NCI-H1930 (cell line): ENCODE measurements at regions not wholly inside any gene's neighbourhood (a gene's known extent, or its start where the extent isn't known, plus 50 kb on each side); places are given as distances from the start of the nearest gene placed in this dataset.

Experiments
- DNase-seq, 2 experiments: peaks; one replicate each; lab custom pipeline; 2025; lab: John Stamatoyannopoulos, UW

DNA sequence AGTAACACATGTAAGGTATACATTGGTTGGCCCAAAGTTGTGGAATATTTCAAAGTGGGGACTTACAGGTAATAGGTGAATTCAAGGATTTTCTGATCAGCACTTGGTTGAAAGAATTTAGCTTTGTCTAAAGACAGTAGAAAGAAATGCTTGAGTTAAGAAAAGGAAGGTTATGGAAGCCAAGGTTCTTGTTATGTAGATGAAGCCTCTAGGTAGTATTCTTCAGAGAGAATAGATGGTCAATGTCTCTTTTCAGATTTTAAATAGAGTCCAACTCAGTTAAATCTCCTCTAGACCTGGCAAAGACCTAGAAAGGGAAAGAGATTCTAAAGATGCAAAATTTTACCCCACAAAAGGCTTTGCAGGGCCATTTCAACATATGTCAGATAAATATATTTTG, 157.4 kb downstream of the ANKRD30B start:
- no peak for DNase-seq

DNA sequence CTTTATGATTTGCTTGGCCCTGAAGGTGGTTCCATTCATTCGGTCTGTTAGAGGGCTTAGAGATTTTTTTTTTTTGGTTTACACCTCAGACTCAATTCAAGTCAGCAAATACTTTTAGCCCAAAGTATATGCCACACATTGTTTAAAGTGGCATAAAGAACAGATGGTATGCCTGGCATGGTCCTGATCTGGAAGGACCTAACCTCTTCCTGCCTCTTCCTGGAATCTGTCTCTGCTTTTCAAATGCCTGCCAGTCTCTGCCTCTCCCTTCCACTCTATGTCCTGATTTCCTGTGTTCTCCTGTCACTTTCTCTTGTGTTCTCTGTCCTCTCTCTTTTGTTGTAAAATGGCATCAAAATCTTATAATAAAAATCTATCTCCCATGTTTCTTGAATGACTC, 158.0 kb downstream of the ANKRD30B start:
- no peak for DNase-seq

DNA sequence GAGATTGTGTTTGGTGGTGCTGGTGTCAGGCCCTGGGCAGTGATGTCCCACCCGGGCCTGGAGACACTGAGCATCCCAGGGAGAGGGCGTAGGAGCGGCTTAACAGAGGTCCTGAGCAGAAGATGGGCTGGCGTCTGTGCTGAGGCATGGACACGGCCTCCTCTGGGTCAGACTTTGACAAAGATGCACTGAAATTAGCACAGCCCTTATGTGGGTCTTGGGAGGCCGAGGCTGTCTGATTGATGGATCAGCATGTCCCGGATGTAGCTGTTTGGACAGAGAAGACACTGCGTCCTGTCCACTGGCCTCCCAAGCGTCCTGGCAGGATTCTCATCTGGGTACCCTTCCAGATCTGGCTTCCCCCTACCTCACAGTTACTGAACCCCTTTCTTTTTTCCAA, 159.4 kb downstream of the ANKRD30B start:
- no peak for DNase-seq

DNA sequence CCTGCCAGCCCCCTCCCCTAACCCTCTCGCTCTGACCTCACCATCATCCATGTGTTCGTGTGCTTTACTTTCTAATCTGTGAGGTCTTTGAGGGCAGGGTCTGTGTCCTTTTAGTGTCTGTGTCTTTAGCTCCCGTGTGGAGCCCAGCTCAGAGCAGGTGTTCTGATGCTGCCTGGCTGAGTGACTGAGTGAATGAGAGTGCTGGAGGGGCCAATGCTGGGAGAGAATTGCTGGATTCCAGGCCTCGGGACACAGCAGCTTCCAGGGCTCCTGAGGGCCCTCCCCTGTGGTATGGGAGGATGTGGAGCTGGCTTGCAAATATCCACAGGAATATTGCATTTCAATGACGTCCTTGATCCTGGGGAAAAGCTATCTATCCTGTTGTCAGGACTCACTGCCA, 160.6 kb downstream of the ANKRD30B start:
- no peak for DNase-seq

DNA sequence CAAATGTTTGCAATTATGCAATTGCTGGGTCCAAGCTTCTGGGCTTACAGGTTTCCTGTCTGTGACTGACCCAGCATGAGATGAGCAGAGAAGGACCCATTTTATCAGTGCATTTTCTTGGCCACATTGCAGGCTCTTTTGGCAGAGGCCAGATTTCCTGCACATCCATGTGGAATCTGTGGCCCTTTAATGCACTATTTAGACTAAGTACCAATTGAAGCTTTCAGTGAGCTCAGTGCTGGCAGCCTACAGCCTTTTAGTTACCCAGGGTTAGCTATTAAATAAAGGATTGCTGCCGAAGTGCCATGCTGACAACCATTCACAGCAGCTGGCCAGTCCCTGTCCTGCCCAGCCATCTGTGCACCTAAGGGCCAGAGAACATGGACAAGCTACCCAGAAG, 165.0 kb downstream of the ANKRD30B start:
- DNase-seq: no peak

DNA sequence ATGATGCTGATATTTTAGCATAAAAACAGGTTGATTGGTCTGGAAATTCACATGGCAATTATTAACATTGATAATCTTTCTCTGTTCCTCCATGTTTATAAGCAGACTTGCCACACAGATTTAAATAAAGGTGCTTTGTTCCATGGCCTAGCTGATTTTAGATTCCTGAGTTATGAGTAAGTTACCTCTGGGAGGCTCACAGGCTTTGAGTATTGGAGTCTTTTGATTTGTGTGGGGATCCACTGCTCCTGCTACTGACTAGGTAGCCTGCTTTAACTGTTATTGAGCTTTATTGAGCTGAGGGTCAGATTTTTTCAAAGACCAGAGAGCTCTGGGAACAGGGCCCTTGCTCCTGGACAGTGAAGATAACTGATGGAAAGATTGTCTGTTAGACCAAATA, 166.1 kb downstream of the ANKRD30B start:
- DNase-seq: no peak

DNA sequence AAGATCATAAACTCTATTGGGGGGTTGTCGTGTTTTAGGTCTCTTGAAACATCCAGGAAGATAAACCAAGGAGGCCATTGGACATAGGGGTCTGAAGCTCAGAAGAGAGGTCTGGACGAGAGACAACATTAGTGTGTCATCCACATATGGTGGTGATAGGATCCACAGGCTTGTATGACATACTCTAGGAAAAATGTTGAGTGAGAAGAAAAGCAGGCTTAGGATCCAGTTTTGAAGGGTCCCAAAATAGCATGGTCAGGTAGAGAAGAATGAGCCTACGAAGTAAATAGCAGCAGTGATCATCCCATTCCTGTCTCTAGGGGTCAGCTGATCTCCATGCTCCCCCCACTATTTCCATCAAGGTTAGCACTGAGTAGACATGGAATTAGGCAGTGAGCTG, 166.8 kb downstream of the ANKRD30B start:
- DNase-seq: no peak

DNA sequence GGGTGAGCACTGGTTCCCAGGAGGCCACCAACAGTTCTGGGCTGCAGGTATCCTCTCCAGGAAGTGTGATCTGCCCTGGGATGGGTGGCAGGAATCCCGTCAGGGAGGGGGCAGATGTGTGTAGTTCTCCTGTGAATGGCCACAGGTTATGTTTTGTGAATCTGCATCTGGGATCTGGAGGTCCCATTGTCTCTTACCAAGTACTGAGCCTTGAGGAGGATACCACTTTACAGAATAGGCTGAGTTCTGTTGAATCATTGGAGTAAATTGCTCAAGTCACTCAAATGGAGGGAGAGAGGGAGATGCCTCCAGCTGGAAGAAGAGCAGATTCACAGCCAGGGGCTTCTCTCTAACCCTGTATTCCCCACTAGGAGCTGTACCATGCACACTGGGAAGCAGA, 168.2 kb downstream of the ANKRD30B start:
- no peak for DNase-seq

DNA sequence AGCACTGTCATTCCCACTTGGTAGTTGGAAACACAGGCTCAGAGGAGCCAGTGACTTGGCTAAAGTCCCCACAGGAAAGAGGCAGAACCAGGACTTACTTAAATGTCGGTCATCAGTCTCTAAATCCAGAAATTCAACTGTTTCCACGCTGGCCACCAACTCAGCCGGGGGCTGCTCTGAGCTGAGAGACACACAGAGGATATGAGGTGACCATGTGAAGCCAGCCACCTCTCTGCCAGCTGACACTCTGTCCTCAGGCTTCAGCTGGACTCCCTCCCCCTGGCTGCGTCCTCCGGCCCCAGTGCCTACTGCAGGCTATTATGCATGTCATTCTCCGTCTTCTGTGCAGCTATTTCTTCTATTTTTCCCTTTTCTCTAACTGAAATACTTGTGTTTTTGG, 168.9 kb downstream of the ANKRD30B start:
- DNase-seq: no peak

DNA sequence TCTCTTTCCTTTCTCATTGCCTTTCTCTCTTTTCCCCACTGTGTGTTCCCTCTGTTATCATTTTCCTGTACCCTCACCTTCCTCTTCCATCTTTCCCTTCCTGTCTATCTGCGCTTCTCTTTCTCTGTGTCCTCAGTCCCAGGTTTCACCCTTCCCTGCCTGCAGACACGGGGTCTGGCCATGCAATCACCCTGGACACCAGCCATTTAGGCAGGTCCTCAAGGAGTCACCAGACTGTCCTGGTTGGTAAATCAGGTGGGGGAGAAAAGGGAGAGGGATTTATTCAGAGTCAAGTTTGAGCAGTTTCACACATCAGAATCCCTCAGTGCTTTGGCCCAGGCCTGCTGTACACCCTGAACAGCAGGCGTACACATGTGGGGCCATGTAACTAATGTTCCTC, 169.3 kb downstream of the ANKRD30B start:
- no peak for DNase-seq

DNA sequence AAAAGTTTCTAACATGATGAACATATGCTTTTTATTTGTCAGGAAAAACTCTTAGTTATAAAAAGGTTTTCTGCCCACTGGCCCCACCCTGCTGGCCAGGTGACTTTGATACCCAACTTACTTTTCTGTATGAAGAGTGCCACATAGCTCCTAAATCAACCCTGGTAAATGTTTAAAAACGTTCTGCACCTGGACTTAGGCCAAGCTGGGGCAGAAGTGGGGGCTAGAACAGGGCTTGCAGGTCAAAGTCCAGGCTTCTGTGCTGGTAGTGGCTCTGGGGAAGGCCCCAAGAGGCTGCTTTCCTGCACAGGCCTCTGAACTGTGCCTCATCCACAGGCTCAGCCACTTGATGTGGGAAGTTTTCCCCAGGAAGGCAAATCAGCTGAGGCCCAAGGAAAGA, 171.7 kb downstream of the ANKRD30B start:
- DNase-seq: no peak

DNA sequence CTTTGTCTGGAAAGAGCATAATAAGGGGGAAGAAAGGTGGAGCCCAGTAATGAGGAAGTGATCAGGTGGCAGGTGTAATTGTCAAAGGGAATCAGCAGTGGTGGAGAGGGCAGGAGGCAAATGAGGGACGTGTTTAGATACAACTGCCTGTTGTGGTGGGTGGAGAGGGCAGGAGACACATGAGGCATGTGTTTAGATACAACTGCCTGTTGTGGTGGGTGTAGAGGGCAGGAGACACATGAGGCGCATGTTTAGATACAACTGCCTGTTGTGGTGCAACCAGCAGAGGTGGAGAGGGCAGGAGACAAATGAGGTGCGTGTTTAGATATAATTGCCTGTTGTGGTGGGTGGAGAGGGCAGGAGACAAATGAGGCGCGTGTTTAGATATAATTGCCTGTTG, 173.1 kb downstream of the ANKRD30B start:
- DNase-seq: no peak

DNA sequence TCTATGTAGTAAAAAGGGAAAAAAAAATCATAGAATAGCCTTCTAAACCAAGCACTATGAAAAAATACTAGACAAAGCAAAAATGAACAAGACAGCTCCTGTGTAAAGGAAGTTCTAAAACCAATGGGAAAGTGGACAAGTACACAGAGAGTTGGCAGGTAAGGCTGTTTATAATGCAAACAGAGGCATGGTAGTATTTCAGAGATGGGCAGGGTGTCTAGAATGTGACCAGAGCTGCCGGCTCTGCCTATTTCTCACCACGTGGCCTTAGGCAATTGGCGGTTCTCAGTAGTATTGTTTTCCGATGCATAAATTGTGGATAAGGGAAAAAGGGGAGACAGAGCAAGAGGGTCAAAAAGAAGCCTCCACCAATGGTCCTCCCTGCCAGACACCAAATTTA, 173.6 kb downstream of the ANKRD30B start:
- no peak for DNase-seq

DNA sequence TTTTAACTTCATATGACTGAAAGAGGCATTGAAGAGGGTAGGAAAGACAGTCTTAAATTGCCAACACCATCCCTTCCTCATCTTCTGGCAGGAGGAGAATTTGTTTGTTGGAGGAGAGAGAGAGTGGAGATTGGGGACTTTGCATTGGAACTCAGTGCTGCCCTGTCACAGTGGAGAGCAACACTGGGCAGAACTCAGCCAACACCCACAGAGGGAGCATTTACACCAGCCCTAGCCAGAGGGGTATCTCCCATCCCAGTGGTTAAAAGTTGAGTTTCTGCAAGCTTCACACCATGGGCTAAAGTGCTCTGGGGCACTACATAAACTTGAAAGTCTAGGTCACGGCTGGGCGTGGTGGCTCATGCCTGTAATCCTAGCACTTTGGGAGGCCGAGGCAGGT, 174.1 kb downstream of the ANKRD30B start:
- no peak for DNase-seq

DNA sequence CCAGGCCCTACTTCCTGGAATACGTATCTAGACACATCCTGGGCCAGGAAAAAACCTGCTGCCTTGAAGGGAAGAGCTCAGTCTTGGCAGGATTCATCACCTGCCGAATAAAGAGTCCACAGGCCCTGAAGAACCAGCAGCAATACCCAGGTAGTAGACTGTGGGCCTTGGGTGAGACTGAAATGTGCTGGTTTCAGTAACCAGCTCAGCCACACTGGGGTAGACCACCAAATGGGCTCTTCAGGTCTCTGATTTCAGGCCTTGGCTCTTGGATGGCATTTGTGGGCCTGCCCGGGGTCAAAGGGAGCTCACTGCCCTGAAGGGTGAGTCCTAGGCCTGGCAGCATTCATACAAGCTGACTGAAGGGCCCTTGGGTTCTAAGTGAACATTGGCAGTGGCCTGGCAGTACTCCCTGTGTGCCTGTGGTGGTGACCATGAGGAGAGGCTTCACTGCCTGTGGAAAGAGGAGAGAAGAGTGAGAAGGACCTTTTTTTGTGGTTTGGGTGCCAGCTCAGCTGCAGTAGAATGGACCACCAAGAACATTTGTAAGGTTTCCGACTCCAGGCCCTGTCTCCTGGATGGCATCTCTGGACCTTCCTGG, 175.1 kb downstream of the ANKRD30B start:
- DNase-seq: no peak

DNA sequence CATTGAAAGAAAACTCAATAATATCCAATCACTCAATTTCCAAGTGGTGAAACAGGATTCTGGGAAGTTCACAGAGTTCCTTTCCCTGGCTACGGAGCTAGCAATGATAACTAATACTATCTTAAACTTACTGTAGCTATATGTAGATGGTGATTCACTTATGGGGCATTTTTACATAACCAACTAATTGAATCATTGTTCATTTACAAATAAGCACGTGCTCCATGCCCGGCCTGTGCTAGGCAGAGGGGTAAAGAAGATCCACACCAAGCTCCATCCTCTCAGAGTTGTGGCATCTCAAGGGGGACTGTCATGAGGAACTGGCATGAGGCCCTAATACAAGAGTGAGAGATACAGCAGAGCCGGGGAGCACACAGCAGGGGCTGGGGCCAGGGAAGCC, 176.3 kb downstream of the ANKRD30B start:
- no peak for DNase-seq

DNA sequence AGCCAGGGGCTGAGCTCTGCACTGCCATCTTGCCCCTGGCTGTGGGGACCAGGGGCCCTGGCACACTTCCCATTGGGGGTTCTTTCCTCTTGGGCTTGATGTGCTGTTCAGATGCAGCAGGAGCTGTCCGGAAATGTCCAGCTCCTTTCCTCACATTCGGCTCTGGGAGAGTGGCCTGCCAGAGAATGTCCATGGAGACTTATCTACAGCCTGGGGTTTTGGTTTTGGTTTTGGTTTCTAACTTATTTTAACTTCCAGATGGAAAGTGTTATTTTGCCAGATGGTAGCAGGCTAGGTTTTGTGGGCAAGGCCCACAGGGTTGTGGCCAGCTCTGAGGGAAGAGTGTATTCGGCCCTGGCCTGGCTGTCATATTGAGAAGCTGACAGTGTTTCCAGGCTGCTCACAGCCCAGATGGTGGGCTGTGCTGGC, 177.3 kb downstream of the ANKRD30B start:
- no peak for DNase-seq

DNA sequence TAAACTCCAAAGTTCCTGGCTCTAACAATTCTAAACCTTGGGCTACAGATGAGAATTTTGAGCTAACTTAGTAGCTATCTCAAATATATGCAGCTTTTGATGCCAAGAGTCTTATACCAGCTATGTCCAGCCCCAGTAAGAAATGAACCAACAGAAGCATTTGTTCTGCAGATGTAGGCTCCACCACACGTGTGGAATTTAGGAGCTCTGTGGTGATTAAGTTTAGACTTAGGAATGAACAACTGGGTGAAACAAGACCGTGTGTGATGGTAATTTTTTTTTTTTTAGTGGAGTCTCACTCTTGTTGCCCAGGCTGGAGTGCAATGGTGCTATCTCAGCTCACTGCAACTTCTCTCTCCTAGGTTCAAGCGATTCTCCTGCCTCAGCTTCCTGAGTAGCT, 179.7 kb downstream of the ANKRD30B start:
- no peak for DNase-seq

DNA sequence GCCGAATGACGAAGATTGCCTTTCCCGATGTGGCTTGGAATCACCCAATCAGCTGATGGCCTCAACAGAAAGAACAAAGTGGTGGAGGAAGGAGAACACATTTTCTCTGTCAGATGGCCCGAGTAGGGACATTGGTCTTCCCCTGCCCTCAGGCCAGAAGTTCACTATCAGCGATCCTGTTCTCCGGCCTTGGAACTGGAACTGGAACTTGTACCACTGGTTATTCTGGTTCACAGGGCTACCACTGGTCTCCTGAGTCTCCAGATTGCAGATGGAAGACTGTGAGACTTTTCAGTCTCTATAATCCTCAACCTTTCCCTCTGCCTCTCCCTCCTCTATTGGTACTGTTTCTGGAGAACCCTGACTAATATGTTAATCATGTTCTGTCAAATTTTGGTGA, 180.4 kb downstream of the ANKRD30B start:
- DNase-seq: no peak

DNA sequence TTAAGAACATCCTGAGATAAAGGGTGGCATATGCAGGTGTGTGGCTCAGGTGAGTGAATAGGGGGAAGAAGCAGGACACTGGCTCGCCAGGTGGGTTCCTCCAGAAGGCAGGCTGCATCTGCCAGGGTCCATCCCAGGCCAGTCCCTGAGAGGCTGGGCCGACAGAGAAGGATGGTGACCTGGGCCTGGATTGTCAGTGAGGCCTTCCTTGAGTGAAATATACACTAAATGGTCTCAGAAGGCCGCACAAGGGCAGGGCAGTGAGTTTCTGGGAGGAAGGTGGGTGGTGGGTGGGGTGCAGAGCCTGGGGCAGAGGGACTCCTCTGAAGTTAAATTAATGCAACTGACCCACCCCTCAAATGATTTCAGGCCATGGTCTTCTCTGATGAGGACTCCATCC, 182.1 kb downstream of the ANKRD30B start:
- no peak for DNase-seq

DNA sequence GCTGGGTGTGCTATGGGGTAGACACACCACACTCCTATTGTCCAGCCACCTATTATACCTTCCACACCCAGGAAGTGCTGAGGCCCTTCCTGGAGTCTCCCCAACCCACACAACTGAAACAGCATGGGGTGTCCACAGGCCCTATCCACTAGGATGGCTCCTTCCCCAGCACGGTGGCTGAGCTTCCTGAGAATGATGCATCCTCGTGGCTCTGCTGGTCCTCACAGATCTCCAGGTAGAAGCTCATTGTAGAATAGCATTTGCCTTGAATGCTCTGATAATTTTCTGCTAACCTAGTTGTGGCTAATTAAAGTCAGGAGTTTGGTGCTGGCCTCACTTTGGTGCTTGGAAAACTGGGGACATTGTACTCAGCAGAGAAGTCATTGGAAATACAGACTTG, 182.6 kb downstream of the ANKRD30B start:
- no peak for DNase-seq

DNA sequence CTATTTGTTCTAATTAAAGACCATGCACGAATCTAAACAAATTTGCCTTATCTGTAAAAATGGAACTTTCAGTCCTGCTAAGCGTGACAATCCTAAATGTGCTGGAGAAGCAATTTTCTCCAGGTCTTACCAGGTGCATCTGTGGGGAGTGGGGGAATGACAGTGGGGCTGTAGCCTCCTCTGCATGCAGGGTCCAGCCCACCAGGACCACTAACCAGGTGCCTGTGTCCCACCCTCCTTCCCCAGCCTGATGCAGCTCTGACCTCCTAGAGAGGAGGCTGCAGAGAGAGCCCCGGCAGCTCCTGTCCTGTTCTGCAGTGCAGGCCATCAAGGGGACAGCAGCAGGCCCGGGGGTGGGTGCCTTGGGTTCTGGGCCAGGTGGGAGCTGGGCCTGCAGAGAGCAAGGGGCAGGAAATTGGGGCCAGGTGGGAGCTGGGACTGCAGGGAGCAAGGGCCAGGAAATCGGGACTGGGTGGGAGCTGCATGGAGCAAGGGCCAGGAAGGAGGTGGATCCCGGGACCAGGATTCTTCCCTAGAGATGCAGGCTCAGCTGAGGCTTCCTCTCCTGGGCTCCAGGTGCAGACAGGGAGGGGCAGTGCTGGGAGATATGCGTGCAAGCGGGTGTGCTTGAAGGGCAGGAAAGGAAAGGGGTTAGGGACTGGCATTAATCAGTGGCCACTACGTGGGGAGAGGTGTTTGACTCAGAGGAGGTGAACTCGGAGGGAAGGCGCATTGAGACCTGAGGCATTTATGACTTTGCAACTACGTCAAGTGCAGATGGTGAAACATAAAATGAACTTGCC, 185.3 kb downstream of the ANKRD30B start:
- DNase-seq: no peak

DNA sequence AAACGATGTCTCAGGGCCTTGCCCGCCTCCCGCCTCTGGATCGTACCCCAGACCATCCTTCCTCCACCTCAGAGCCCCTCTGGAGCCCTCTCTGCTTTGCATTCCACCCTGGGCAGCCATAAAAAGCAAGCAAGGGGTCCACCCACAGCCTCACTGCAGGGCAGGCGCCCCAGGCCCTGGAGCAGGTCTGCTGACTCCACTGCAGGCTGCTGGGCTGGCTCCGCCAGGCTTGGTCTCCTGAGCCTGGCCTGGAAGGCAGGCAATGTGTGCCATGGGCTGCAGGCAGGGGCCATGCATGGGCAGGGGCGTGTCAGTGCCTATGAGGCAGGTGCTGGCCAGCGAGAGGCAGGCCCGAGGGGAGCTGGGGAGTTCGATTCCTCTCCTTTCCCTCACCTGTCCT, 186.0 kb downstream of the ANKRD30B start:
- DNase-seq: no peak

DNA sequence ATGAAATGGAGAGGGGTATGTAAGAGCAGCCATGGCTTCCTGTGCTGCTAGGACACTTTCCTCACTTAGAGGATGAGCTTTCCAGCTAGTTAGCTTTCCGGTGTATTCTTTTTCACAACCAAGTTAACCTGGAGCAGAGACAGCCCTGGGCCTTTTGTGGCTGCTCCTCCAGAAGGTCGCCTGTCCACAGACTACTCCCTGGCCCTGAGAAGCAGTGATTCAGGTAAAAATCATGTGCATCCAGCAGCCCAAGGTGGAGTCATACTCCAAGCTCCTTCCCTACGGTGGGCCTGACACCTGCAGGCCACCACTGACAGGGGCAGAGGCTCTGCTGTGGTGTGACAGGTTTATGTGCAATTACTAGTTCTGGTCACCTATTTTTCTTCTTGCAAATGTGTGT, 187.2 kb downstream of the ANKRD30B start:
- DNase-seq: no peak
